ENCODE measurements at regions not wholly inside any gene's neighbourhood (a gene's known extent, or its start where the extent isn't known, plus 50 kb on each side); places are given as distances from the start of the nearest gene placed in this dataset.

GRCh38 chr6:166839569-166839968, 116.8 kb downstream of the RNASET2 start:
- intact Hi-C loops (cut with DNase I; ENCODE audit: low total_unique reads) (no loop called here), in situ Hi-C loops (cut with MboI; ENCODE audit: low sequenced_read_pairs in 4 of 4) (no loop called here)
- Histone ChIP-seq H3K4me1 (no peaks in the 10 kb centered on the region), H3K4me3 (no peak overlapping the region), H3K27ac (no peak overlapping the region), H3K27me3 (peaks cover 0 to 2% (median 0%) of the 10 kb centered on the region in 3 donors), H3K36me3 (no peaks in the 10 kb centered on the region), H3K9me3 (no peaks in the 10 kb centered on the region)
- TF ChIP-seq CTCF (IDR thresholded peaks at IDR 0.05 in 4 of 5, conservative IDR thresholded peaks at IDR 0.05 in 1 of 5), result no peak
- TF ChIP-seq POLR2A (IDR thresholded peaks at IDR 0.05), result no peak
- DNase-seq, result no peak
- ATAC-seq, result no peak

- in situ Hi-C loops (cut with MboI; ENCODE audit: low sequenced_read_pairs in 4 of 4) (no loop called here), intact Hi-C loops (cut with DNase I; ENCODE audit: low total_unique reads) (no loop called here)
- TF ChIP-seq POLR2A (IDR thresholded peaks at IDR 0.05) (no peak), CTCF (IDR thresholded peaks at IDR 0.05 in 4 of 5, conservative IDR thresholded peaks at IDR 0.05 in 1 of 5) (no peak)
- H3K27me3 ChIP-seq, result peaks cover 0 to 2% (median 0%) of the 10 kb centered on the region in 3 donors
- DNase-seq (no peak), ATAC-seq (no peak)
- no peaks in the 10 kb centered on the region for H3K36me3 ChIP-seq
- no peak overlapping the region for H3K27ac ChIP-seq
- H3K4me3 ChIP-seq, result no peak overlapping the region
- H3K4me1 ChIP-seq, result no peaks in the 10 kb centered on the region
- H3K9me3 ChIP-seq, result no peaks in the 10 kb centered on the region
Observed at GRCh38 chr6:166838987-166839386, 117.4 kb downstream of the RNASET2 start.

DNA sequence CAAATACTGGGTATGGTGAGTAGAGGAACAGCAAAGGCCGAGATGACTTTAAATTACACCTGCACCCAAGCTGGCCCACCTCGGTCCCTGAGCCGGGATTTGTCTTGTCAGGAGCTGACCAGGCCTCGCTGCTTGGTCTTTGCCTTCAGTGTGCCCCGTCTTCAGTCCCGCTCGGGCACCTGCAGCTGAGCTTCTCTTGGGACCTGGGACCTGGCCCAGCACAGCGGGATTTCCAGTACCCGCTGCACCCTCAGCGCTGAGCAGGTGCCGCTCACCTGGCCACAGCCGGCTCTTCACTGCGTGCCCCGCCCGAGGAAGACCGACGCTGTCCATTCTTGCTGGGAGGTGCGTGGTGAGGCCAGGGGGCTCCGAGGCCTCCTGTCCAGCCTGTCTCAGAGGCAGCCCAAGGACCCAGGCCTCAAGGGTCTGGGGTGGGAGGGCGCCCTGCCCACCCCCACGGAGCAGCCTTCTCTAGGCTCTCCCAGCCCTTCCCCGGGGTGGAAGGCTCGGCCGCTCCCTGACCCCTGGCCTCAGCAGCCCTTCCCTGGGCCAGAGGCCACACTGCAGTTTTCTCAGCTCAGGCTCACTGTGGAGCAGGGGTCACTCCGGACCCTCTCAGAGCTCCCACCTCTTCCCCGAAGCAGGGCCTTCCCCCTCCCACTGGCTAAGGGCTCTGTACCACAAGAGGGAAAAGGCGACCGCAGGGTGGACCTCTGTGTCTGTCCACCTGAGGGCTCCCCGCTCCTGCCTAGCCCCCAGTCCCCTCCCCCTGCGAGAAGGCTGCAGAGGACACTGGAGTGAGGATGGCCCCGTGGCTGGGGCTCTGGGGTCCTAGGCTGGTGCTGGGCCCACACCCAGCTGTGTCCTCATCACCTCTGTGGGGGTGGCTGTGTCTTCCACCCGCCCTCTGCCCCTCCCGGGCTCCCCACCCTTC, 119.3 kb downstream of the RNASET2 start:
- in situ Hi-C loops (cut with MboI; ENCODE audit: low sequenced_read_pairs in 4 of 4), result no loop called here
- peaks cover 0 to under 1% (median 0%) of the 10 kb centered on the region in 3 donors for H3K27me3 ChIP-seq
- H3K36me3 ChIP-seq, result no peaks in the 10 kb centered on the region
- H3K9me3 ChIP-seq, result no peaks in the 10 kb centered on the region
- H3K4me3 ChIP-seq, result no peak overlapping the region
- intact Hi-C loops (cut with DNase I; ENCODE audit: low total_unique reads), result no loop called here
- H3K4me1 ChIP-seq, result no peaks in the 10 kb centered on the region
- DNase-seq (no peak), ATAC-seq (no peak)
- no peak overlapping the region for H3K27ac ChIP-seq
- TF ChIP-seq POLR2A (IDR thresholded peaks at IDR 0.05) (no peak), CTCF (IDR thresholded peaks at IDR 0.05 in 4 of 5, conservative IDR thresholded peaks at IDR 0.05 in 1 of 5) (no peak)

DNA sequence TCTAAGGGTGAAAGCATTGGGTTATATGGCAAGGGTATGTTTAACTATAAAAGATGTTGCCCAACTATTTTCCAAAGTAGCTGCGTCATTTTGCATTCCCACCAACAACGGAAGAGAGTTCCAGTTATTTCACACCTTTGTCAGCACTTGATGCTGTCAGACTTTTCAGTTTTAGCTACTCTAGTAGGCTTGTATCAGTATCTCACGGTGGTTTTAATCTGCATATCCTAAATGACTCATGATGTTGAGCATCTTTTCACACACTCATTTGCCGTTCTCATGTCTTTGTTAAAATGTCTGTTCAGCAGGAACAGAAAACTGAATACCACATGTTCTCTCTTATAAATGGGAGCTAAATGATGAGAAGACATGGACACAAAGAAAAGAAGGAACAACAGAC, 122.3 kb downstream of the RNASET2 start:
- DNase-seq (no peak), ATAC-seq (no peak)
- in situ Hi-C loops (cut with MboI; ENCODE audit: low sequenced_read_pairs in 4 of 4), result no loop called here
- Histone ChIP-seq H3K4me1 (no peaks in the 10 kb centered on the region), H3K27me3 (no peaks in the 10 kb centered on the region), H3K36me3 (no peaks in the 10 kb centered on the region), H3K27ac (no peak overlapping the region), H3K4me3 (no peak overlapping the region), H3K9me3 (no peaks in the 10 kb centered on the region)
- TF ChIP-seq POLR2A (IDR thresholded peaks at IDR 0.05) (no peak), CTCF (IDR thresholded peaks at IDR 0.05 in 4 of 5, conservative IDR thresholded peaks at IDR 0.05 in 1 of 5) (no peak)
- intact Hi-C loops (cut with DNase I; ENCODE audit: low total_unique reads), result no loop called here
